SW480 (cell line): ENCODE measurements at regions not wholly inside any gene's neighbourhood (a gene's known extent, or its start where the extent isn't known, plus 50 kb on each side); places are given as distances from the start of the nearest gene placed in this dataset.
"Not testable (repeated sequence)": the region's sequence is repeated elsewhere in the genome, so short reads cannot be mapped to it uniquely, and the experiment has no call there.

ENCODE experiments used
- DNase-seq: peaks from one replicate; pipeline ENCODE4 v3.0.0-alpha.2; 2016; ENCODE audit warnings: low spot score

DNA sequence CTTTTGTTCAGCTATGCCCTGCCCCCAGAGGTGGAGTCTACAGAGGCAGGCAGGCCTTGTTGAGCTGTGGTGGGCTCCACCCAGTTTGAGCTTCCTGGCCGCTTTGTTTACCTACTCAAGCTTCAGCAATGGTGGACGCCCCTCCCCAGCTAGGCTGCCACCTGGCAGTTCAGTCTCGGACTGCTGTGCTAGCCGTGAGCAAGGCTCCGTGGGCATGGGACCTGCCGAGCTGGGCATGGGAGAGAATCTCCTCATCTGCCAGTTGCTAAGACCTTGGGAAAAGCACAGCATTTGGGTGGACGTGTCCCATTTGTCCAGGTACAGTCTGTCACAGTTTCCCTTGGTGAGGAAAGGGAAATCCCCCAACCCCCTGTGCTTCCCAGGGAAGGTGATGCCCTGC lies 270.0 kb upstream of the TCERG1L start:
- not testable (repeated sequence) for DNase-seq

- DNase-seq, result no peak
Observed at GRCh38 chr10:131584287-131584686, 272.8 kb upstream of the TCERG1L start.

- no peak for DNase-seq
Observed at GRCh38 chr10:131585761-131586160, 274.2 kb upstream of the TCERG1L start.

- no peak for DNase-seq
Observed at GRCh38 chr10:131586958-131587357, 275.4 kb upstream of the TCERG1L start.

- DNase-seq, result no peak
Observed at GRCh38 chr10:131587976-131588680, 276.6 kb upstream of the TCERG1L start.

GRCh38 chr10:131588704-131589220 lies 277.2 kb upstream of the TCERG1L start:
- DNase-seq, result no peak

DNA sequence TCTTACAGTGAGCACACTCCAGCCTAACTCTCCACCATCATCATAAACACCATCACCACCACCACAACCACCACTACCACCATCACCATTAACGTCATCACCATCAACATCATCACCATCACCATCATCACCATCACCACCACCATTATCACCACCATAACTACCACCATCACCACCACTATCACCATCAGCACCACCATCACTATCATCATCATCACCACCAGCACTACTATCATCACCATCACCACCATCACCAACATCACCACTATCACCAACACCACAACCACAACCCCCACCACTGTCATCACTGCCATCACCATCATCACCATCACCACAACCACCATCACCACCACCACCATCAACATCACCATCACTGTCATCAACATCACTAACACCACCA lies 279.0 kb upstream of the TCERG1L start:
- DNase-seq, result no peak

DNA sequence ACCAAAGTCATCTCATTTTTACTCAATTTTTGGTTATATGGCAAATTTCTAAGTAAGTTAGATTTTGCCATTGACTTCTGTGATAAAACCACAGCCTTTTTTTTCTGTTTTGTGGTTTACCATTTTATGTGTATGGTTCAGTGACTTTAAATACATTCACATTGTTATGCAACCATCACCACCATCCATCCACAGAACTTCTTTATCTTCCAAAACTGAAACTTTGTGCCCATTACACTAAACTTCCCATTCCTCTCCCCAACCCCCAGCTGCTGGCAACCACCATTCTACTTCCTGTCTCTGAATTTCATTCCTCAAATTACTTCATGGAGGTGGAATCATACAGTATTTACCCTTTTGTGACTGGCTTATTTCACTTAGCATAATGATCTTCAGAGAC lies 280.4 kb upstream of the TCERG1L start:
- DNase-seq, result peak; percentile 33

- no peak for DNase-seq
Observed at GRCh38 chr10:131609176-131609575, 291.6 kb upstream of the PPP2R2D start.

GRCh38 chr10:131615150-131615549 lies 285.7 kb upstream of the PPP2R2D start:
- no peak for DNase-seq

DNA sequence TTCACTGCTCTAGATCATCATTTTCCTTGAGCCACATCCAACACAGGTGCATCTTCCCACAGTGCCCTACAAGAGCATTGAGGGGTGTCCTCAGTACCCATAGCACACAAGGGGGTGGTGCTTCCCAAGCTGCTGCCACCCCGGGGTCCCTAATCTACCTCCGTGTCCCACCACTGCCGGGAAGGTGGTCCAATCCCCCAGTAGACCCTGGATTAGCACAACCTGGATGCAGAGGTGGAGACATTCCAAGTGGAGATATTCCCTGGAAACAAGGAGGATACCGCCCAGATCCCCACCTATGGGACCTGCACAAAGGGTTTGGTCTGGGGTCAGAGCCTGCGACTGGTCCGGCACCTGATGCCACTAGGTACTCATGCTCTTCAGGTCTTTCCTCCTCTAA lies 284.8 kb upstream of the PPP2R2D start:
- DNase-seq, result no peak

DNA sequence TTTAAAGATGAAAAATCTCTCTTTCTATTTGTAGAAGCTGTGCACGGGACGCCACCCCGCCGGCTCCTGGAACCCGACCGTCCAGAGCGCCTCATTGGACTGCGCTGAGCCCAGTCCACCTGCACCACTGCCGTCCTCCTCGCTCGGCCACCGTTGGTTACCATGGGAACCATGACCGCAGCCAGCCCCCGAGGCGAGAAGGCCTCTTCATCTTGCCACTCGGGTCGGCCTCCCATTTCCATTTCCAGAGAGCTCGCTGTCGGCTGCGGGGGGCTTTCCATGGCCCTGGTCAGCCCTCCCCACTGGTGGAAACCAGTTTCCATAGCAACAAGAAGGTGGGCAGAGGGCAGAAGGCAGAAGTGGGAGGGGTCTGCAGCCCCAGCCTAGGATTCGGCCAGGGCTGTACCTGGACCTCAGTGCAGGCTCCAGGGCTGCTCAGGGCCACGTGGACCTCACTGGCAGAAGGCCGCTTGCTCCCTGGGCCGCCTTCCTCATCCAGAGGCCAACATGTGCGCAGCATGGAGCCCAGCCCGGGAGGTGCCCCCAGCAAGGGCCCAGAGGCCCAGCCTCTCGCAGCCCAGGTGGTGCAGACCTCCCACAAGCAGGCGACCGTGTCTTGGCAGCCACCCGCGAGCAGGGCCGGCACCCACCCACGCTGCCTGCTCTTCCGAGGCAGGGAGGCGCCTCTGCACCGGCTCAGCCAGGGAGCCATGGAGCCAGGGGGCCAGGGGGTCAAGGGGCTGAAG lies 283.5 kb upstream of the PPP2R2D start:
- no peak for DNase-seq

- no peak for DNase-seq
Observed at GRCh38 chr10:131618587-131619267, 282.1 kb upstream of the PPP2R2D start.

DNA sequence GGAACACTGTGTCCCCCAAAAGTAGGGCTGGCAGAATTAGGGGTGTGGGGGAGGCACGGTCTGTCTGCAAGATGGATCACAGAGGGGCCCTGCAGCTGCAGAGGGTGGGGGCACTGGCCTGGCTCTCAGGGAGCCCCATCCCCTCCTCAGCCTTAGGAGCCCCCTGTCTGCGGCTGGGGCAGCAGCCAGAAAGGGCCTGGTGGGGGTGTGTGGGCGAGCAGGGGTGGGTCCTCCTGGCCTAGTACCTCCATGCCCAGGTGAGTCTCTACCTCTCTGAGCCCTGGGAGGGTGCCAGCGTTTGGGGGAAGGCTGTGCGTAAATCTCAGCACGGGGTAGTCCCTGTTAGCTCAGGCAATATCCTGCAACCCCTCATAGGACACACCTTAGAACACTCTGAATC lies 280.5 kb upstream of the PPP2R2D start:
- DNase-seq, result no peak

DNA sequence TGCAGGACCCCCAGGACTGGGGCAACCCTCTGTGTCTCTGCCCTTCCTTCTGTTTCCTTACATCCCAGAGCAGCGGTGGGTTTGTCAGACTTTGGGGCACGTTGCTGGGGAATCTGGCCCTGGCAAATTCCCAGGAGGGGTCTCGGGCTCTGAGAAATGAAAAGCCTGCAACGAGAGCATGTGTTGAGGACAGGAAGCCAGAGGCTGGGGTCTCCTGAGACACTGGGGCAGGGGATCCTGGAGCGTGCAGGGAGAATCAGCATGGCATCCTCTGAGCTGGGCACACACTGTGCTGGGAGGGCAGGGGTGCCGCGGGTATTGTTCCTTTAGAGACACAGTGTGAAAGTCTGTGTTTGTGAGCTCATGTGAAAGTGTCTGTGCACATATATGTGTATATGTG lies 279.9 kb upstream of the PPP2R2D start:
- DNase-seq, result no peak

DNA sequence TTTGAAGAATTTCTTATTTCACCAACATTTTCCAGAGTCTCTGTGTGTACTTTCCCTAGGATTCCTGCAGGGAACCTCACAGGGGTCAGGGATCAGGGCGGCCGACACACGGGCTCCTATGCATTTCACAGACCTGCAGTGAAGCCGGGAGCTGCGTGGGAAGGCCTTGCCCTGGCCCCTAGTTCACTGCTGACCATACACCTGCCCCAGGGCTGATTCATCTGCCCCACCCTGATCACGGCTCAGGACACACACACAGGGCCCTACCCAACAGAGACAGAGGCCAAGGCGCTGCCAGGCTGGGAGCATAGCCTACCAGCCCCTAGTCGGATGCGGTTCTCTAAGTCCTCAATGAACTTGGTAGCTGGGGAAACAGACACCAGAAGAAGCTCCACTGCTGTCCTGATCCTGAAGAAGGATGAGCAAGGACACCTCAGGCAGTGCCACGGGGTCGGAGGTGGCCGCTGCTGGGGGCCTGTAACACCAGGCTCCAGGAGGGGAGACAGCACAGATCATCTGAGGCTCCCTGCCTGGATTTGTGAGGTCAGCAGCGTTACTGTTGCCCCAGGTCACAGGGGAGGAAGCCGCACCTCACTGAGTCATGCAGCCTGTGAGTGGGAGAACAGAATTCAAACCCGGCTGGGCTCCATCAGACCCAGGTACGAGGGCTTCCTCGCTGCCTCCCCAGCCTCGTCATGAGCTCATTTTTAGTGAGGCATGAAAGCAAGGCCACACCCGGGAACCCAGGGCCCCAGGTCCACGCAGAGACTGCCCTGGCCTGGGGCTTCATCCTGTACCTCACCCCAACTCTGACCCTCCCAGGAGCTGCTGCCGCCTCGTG lies 278.8 kb upstream of the PPP2R2D start:
- peak; percentile 83 for DNase-seq

DNA sequence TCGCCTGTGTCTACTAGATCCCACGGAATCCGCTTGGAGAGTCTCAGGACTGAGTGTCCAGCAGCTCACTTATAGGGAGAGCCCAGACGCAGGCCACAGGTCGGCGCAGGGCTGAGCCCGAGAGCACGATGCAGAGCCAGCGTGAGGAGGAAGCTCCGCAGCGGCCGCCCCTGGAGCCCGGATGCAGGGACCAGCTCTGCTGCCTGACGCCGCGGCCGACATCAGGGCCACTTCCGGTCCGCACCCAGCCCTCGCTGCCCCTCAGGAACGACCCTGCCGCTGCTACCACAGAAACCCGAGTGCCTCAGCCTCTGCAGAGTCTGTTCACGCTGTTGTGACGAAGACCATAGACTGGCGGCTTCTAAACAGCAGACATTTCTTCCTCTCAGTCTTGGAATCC lies 275.8 kb upstream of the PPP2R2D start:
- no peak for DNase-seq

DNA sequence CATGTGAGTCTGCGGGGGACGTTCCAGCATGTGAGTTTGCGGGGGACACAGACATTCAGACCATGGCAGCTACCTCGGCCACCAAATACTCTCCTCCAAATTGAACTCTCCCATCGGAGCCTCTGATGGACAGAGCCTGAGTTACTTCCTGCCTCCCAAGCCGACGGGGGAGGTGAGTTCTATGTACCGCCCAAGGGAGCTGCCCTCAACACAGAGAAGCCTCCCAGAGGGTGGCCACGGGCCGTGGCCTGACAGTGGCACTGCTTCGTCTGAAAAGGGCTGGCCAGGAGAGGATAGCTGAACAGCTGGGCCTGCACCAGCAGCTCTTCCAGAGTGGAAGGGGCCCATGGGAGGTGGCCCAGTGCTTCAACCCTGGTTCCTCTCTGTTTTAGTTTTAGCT lies 274.5 kb upstream of the PPP2R2D start:
- no peak for DNase-seq

- DNase-seq, result no peak
Observed at GRCh38 chr10:131629026-131629770, 271.6 kb upstream of the PPP2R2D start.

- no peak for DNase-seq
Observed at GRCh38 chr10:131630772-131631258, 270.0 kb upstream of the PPP2R2D start.

- DNase-seq, result no peak
Observed at GRCh38 chr10:131631619-131632018, 269.2 kb upstream of the PPP2R2D start.
